H7 (cell line): ENCODE measurements at regions not wholly inside any gene's neighbourhood (a gene's known extent, or its start where the extent isn't known, plus 50 kb on each side); places are given as distances from the start of the nearest gene placed in this dataset.
"Not testable (repeated sequence)": the region's sequence is repeated elsewhere in the genome, so short reads cannot be mapped to it uniquely, and the experiment has no call there.

ENCODE experiments used
- DNase-seq: peaks from one replicate; pipeline ENCODE4 v3.0.0; 2012
- H3K27me3 ChIP-seq: 2 replicates; pipeline ENCODE4 v1.6.0; 2011; ENCODE audit warnings: mild to moderate bottlenecking, low read length; ENCODE audit not compliant: control insufficient read depth, insufficient read depth
- H3K36me3 ChIP-seq: replicated peaks from 2 replicates; pipeline ENCODE4 v1.5.1; 2011; ENCODE audit warnings: low read length; ENCODE audit not compliant: control insufficient read depth, insufficient read depth
- H3K4me3 ChIP-seq: 2 replicates; pipeline ENCODE4 v1.5.1; 2011; ENCODE audit warnings: low read depth, mild to moderate bottlenecking, control low read depth, low read length, moderate library complexity; ENCODE audit not compliant: insufficient read depth

- no peak for DNase-seq
- H3K27me3 ChIP-seq: no peaks in the 10 kb centered on the region
- H3K36me3 ChIP-seq: no peaks in the 10 kb centered on the region
- H3K4me3 ChIP-seq: no peak overlapping the region
These were observed 66.9 kb upstream of the CPSF6 start for GRCh38 chr12:69172491-69172890.

GRCh38 chr12:69173368-69173767 lies 66.0 kb upstream of the CPSF6 start:
- no peak for DNase-seq
- Histone ChIP-seq H3K36me3 (no peaks in the 10 kb centered on the region), H3K4me3 (no peak overlapping the region), H3K27me3 (no peaks in the 10 kb centered on the region)

- DNase-seq: no peak
- no peak overlapping the region for H3K4me3 ChIP-seq
- no peaks in the 10 kb centered on the region for H3K36me3 ChIP-seq
- H3K27me3 ChIP-seq: no peaks in the 10 kb centered on the region
These were observed 59.6 kb upstream of the CPSF6 start for GRCh38 chr12:69179786-69180185.

GRCh38 chr12:69187572-69187971 lies 51.8 kb upstream of the CPSF6 start:
- not testable (repeated sequence) for H3K4me3 ChIP-seq, H3K27me3 ChIP-seq, DNase-seq, H3K36me3 ChIP-seq

GRCh38 chr12:69189378-69189978 lies 49.9 kb upstream of the CPSF6 start:
- no peak for DNase-seq
- H3K27me3 ChIP-seq: no peaks in the 10 kb centered on the region

More at GRCh38 chr12:69189378-69189978, 49.9 kb upstream of the CPSF6 start:
- H3K36me3 ChIP-seq: no peaks in the 10 kb centered on the region
- H3K4me3 ChIP-seq: no peak overlapping the region
